Mammary epithelial cell (primary cell): ENCODE measurements at regions not wholly inside any gene's neighbourhood (a gene's known extent, or its start where the extent isn't known, plus 50 kb on each side); places are given as distances from the start of the nearest gene placed in this dataset.

ENCODE experiments used
- EZH2 ChIP-seq: IDR thresholded peaks from 2 replicates; pipeline ENCODE4 v1.6.1; 2012; ENCODE audit warnings: low read length, inconsistent platforms, borderline replicate concordance
- TF ChIP-seq, protein P1 (sequence below), 2 donors: IDR thresholded peaks in 1 of 2; conservative IDR thresholded peaks in 1 of 2; 2 replicates each; pipeline ENCODE4 v1.5.1; 2011 to 2012; ENCODE audit warnings: inconsistent platforms in 2 of 2, low read length in 2 of 2, mild to moderate bottlenecking in 2 of 2, control low read depth in 1 of 2, low read depth in 1 of 2; ENCODE audit not compliant: insufficient read depth in 1 of 2; ENCODE audit errors: extremely low read depth in 1 of 2

DNA sequence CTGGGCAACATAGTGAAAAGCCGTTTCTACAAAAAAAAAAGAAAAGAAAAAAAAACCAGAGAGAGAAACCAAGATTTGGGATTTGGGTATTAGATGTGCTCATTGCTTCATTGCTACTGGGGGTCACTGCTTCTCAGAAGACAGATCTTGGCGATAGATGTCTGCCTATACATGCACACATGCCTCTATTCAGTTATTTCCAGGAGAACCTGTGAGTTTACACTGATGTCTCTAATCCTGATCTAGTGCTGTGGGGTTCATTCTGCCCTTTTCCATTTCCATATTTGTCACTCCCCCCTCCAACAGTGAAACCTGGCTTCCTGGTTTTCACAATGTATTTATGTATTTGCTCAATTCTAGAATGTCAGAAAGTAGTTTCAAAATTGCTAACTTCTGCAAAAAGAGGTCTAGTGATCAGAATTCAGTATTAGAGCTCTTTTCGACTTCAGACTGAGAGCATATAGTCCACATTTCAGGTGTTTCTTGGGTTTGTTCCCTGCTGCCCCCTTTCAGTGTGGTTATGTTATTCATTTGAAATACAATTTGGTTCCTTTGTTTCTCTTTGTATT, 111.0 kb downstream of the SLC25A47 start:
- TF ChIP-seq, protein P1, sequence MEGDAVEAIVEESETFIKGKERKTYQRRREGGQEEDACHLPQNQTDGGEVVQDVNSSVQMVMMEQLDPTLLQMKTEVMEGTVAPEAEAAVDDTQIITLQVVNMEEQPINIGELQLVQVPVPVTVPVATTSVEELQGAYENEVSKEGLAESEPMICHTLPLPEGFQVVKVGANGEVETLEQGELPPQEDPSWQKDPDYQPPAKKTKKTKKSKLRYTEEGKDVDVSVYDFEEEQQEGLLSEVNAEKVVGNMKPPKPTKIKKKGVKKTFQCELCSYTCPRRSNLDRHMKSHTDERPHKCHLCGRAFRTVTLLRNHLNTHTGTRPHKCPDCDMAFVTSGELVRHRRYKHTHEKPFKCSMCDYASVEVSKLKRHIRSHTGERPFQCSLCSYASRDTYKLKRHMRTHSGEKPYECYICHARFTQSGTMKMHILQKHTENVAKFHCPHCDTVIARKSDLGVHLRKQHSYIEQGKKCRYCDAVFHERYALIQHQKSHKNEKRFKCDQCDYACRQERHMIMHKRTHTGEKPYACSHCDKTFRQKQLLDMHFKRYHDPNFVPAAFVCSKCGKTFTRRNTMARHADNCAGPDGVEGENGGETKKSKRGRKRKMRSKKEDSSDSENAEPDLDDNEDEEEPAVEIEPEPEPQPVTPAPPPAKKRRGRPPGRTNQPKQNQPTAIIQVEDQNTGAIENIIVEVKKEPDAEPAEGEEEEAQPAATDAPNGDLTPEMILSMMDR (conservative IDR thresholded peaks at IDR 0.05 in 1 of 2, IDR thresholded peaks at IDR 0.05 in 1 of 2; ENCODE audit: extremely low read depth in 1 of 2, insufficient read depth in 1 of 2, low read depth in 1 of 2, low read length in 2 of 2): no peak
- TF ChIP-seq EZH2: no peak
